Glutamatergic neuron (in vitro differentiated cells): ENCODE measurements at regions not wholly inside any gene's neighbourhood (a gene's known extent, or its start where the extent isn't known, plus 50 kb on each side); places are given as distances from the start of the nearest gene placed in this dataset.

ENCODE experiments used
- DNase-seq: peaks from one replicate; pipeline ENCODE4 v3.0.0; 2022
- H3K27ac Mint-ChIP-seq: one replicate; pipeline ENCODE4 v1.8.0; 2020; ENCODE audit warnings: mild to moderate bottlenecking, mixed read lengths, inconsistent platforms; ENCODE audit not compliant: unreplicated experiment
- H3K27me3 Mint-ChIP-seq: one replicate; pipeline ENCODE4 v1.8.0; 2020; ENCODE audit warnings: mild to moderate bottlenecking, moderate library complexity, mixed read lengths, inconsistent platforms; ENCODE audit not compliant: unreplicated experiment
- H3K36me3 Mint-ChIP-seq: one replicate; pipeline ENCODE4 v1.8.0; 2020; ENCODE audit warnings: mild to moderate bottlenecking, mixed read lengths, inconsistent platforms; ENCODE audit not compliant: unreplicated experiment
- H3K4me1 Mint-ChIP-seq: one replicate; pipeline ENCODE4 v1.8.0; 2020; ENCODE audit warnings: mild to moderate bottlenecking, low read depth, mixed read lengths, inconsistent platforms; ENCODE audit not compliant: unreplicated experiment
- H3K4me3 Mint-ChIP-seq: one replicate; pipeline ENCODE4 v1.8.0; 2020; ENCODE audit warnings: mild to moderate bottlenecking, mixed read lengths, inconsistent platforms; ENCODE audit not compliant: unreplicated experiment
- H3K9me3 Mint-ChIP-seq: one replicate; pipeline ENCODE4 v1.8.0; 2020; ENCODE audit warnings: mild to moderate bottlenecking, moderate library complexity, mixed read lengths, inconsistent platforms; ENCODE audit not compliant: unreplicated experiment
- TF ChIP-seq, protein P1 (sequence below): fragments of 200-600 bp; sonication (generic); IDR thresholded peaks from one replicate; pipeline ENCODE4 v1.5.0; 2021; ENCODE audit not compliant: partially characterized antibody, unreplicated experiment

DNA sequence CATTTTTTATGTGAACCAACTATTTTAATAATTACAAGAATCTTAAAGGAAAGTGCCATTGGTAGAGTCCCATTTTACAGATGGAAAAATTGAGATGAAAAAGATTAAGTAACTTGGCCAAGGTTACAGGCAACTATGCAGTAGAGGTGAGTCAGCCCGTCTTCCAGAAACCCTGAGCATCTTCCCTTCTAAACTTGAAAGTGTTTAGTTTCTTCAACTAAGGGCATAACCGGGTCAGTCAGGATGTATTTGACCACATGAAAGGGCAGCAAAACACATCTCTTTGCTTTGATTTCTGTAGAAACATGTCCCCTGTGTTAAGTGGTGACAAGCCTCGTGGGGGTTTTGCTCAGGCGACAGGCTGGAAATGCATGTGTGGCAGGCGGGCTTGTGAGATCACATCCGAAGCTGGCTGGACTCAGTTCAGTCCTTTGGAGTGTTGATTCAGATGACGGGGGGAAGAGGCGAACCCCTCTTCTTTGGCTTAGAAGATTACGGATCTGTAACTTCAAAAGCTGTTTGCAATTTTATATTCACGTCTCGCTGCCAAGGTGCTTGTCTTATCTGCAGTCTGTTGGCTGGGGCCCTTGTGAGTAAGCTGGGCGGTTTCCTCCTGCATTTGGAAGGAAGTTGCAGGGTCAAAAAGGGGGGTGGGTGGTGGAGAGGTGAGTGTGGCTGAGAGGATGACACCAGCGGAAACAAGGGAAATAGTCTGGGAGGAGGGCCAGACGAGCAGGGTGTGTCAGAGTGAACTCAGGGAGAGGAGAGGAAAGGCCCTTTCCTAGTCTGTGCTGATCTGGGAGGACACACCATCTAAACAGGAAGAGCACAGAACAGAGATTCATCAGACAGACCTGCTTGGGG is 78.9 kb upstream of the RPS23 start:
- H3K4me1 Mint-ChIP-seq = peaks cover 3% of the 10 kb centered on the region
- no peak for DNase-seq
- H3K27ac Mint-ChIP-seq = no peak overlapping the region
- no peaks in the 10 kb centered on the region for H3K27me3 Mint-ChIP-seq
- TF ChIP-seq, protein P1, sequence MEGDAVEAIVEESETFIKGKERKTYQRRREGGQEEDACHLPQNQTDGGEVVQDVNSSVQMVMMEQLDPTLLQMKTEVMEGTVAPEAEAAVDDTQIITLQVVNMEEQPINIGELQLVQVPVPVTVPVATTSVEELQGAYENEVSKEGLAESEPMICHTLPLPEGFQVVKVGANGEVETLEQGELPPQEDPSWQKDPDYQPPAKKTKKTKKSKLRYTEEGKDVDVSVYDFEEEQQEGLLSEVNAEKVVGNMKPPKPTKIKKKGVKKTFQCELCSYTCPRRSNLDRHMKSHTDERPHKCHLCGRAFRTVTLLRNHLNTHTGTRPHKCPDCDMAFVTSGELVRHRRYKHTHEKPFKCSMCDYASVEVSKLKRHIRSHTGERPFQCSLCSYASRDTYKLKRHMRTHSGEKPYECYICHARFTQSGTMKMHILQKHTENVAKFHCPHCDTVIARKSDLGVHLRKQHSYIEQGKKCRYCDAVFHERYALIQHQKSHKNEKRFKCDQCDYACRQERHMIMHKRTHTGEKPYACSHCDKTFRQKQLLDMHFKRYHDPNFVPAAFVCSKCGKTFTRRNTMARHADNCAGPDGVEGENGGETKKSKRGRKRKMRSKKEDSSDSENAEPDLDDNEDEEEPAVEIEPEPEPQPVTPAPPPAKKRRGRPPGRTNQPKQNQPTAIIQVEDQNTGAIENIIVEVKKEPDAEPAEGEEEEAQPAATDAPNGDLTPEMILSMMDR = no peak
- no peaks in the 10 kb centered on the region for H3K36me3 Mint-ChIP-seq
- no peak overlapping the region for H3K4me3 Mint-ChIP-seq
- H3K9me3 Mint-ChIP-seq = no peaks in the 10 kb centered on the region

DNA sequence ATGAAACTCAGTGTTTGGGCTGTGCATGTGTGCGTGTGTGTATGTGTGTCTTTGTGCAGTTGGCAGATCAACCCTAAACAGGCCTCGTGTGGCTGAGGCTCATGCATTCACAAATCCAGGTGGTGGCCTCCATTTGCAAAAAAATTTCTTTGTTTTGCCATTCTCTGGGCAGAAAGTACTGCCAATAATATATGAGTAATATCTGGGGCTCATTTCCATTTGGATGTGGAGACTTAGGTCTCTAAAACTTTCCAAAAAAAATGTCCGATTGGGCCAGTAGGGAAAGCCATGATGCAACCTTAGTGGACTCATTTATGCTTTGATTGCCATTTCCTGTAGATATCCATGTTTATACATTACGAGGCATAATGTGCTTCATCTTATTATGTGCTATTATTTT is 77.9 kb upstream of the RPS23 start:
- TF ChIP-seq, protein P1 = no peak
- DNase-seq = no peak
- no peak overlapping the region for H3K27ac Mint-ChIP-seq
- H3K4me3 Mint-ChIP-seq = no peak overlapping the region
- no peaks in the 10 kb centered on the region for H3K36me3 Mint-ChIP-seq
- no peaks in the 10 kb centered on the region for H3K9me3 Mint-ChIP-seq
- H3K4me1 Mint-ChIP-seq = peaks cover 3% of the 10 kb centered on the region
- H3K27me3 Mint-ChIP-seq = no peaks in the 10 kb centered on the region

DNA sequence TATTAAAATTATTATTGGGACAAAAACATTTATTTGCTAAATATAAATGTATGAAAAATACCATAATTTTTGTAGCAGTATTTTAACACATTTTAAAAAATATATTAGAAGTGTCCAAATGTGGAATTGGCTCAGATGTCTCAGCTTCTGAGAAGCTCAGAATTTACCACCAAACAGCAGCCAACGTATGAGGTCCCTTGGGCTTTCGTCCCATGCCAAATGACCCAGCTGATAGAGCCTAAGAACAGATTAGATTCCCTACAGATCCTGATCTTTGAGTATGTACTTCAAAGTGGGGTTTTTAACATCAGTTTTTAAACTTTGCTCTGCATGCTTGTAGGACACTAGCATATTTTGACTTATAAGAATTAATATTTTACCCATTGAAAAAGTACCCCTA is 77.3 kb upstream of the RPS23 start:
- Mint-ChIP-seq H3K9me3 (no peaks in the 10 kb centered on the region), H3K4me3 (no peak overlapping the region), H3K36me3 (no peaks in the 10 kb centered on the region), H3K27me3 (no peaks in the 10 kb centered on the region), H3K27ac (no peak overlapping the region), H3K4me1 (peaks cover 3% of the 10 kb centered on the region)
- DNase-seq = no peak
- TF ChIP-seq, protein P1 = no peak

DNA sequence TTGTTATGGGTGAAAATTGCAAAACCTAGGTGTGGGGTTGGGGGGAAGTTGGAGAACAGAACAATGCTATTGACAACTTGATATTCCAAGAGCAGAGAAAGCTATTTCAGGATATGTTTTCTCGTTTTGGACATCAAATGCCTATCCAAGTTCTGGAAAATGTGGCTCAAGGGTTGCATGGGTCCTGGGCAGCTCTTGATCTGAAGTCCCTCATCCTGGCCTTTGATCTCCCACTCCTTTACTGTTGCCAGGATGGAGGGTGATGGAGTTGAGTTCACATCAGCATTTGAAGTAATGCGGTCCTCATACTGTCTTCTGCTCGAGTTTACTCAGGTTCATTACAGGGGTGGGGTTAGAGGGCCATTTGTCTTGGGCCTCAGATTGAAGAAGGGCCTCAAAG is 76.9 kb upstream of the RPS23 start:
- no peaks in the 10 kb centered on the region for H3K36me3 Mint-ChIP-seq

DNA sequence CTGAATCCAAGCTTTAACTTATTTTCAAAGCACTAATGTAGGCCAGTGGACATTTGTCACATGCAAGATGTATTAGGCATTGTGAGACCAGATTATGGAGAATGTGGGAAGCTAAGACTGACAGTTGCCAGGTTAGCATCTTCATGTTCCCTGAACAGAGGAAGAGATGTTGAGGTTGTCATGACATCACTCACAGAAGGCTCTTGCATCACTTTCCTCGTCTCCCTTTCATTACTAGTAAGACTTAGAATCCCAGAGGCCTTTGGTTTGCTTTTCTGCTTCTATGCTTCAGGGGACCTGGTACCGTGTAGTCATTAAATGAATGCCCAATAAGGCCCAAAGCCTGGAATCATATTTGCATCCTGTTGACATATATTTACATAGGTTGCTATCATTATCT is 76.4 kb upstream of the RPS23 start:
- no peak overlapping the region for H3K4me3 Mint-ChIP-seq
- H3K36me3 Mint-ChIP-seq = no peaks in the 10 kb centered on the region
- H3K4me1 Mint-ChIP-seq = peaks cover 5% of the 10 kb centered on the region
- H3K27me3 Mint-ChIP-seq = no peaks in the 10 kb centered on the region
- TF ChIP-seq, protein P1 = no peak
- DNase-seq = no peak
- H3K27ac Mint-ChIP-seq = no peak overlapping the region
- H3K9me3 Mint-ChIP-seq = peaks cover 2% of the 10 kb centered on the region

More for the DNA sequence above, 76.9 kb upstream of the RPS23 start:
- TF ChIP-seq, protein P1 = no peak
- H3K9me3 Mint-ChIP-seq = peaks cover under 1% of the 10 kb centered on the region
- H3K27me3 Mint-ChIP-seq = no peaks in the 10 kb centered on the region
- DNase-seq = no peak
- peaks cover 3% of the 10 kb centered on the region for H3K4me1 Mint-ChIP-seq
- H3K27ac Mint-ChIP-seq = no peak overlapping the region
- H3K4me3 Mint-ChIP-seq = no peak overlapping the region
